Thyroid gland (tissue), 4 donors: ENCODE measurements at regions not wholly inside any gene's neighbourhood (a gene's known extent, or its start where the extent isn't known, plus 50 kb on each side); places are given as distances from the start of the nearest gene placed in this dataset.
A peak's percentile ranks its signal among the peaks of the same experiment; 100 is the strongest.

Experiments used
- DNase-seq, 2 donors: peaks; one replicate each; pipeline ENCODE4 v3.0.0-alpha.2; 2019
- H3K27ac ChIP-seq, 3 donors: fragments of 200-600 bp; sonication (generic); 1 replicate in 2 of 3; 2 replicates in 1 of 3; pipeline ENCODE4 v1.5.1; 2016 to 2019; ENCODE audit warnings: mild to moderate bottlenecking in 1 of 3, moderate library complexity in 1 of 3
- H3K27me3 ChIP-seq: fragments of 200-600 bp; sonication (generic); one replicate; pipeline ENCODE4 v1.5.1; 2019
- H3K36me3 ChIP-seq, 2 donors: fragments of 200-600 bp; sonication (generic); one replicate each; pipeline ENCODE4 v1.5.1; 2016 to 2019
- H3K4me1 ChIP-seq, 2 donors: fragments of 200-600 bp; sonication (generic); one replicate each; pipeline ENCODE4 v1.5.1; 2017 to 2019
- H3K4me3 ChIP-seq, 3 donors: fragments of 200-600 bp; sonication (generic); replicated peaks in 1 of 3; 1 replicate in 2 of 3; 2 replicates in 1 of 3; pipeline ENCODE4 v1.5.1; 2016; ENCODE audit warnings: mild to moderate bottlenecking in 1 of 3
- H3K9me3 ChIP-seq: fragments of 200-600 bp; sonication (generic); one replicate; pipeline ENCODE4 v1.5.1; 2017
- CTCF ChIP-seq, 6 experiments: fragments of 200-600 bp in 3 of 6; fragments of 450-650 bp in 3 of 6; sonication (generic) in 3 of 6; IDR thresholded peaks; one replicate each; pipeline ENCODE4 v1.5.1; 2016 to 2019; ENCODE audit warnings: antibody characterized with exemption in 6 of 6, mild to moderate bottlenecking in 2 of 6, inconsistent platforms in 1 of 6, moderate library complexity in 1 of 6
- POLR2A ChIP-seq, 2 donors: fragments of 450-650 bp; IDR thresholded peaks; one replicate each; pipeline ENCODE4 v1.6.1; 2017; ENCODE audit warnings: antibody characterized with exemption in 2 of 2, mild to moderate bottlenecking in 2 of 2, moderate library complexity in 1 of 2
- WGBS, 2 donors: methylation state at CpG; one replicate each; pipeline ENCODE4 v1.1.5; 2017; 5-methylcytosine and 5-hydroxymethylcytosine counted together
- intact Hi-C: fragments of 100-400 bp; cut with DNase I; formaldehyde crosslinking; loops from one replicate; pipeline ENCODE4 v1.15.1; 2023

GRCh38 chr15:38174691-38175090, 77.9 kb upstream of the SPRED1 start:
- H3K27me3 ChIP-seq = no peaks in the 10 kb centered on the region
- TF ChIP-seq POLR2A (IDR thresholded peaks at IDR 0.05) = no peak
- TF ChIP-seq CTCF (IDR thresholded peaks at IDR 0.05) = no peak
- no peak for DNase-seq
- intact Hi-C loops = no loop called here
- H3K4me1 ChIP-seq = peaks cover 0 to 11% of the 10 kb centered on the region in 2 donors
- no peaks in the 10 kb centered on the region for H3K36me3 ChIP-seq
- H3K4me3 ChIP-seq = no peak overlapping the region
- 97 to 98% methylated on average over 1 of the region's 1 CpG for WGBS, 2 donors
- H3K27ac ChIP-seq = no peak overlapping the region
- no peaks in the 10 kb centered on the region for H3K9me3 ChIP-seq

- Histone ChIP-seq H3K4me3 (no peak overlapping the region), H3K4me1 (peaks cover 0 to 11% of the 10 kb centered on the region in 2 donors), H3K36me3 (no peaks in the 10 kb centered on the region), H3K9me3 (no peaks in the 10 kb centered on the region), H3K27ac (peak overlapping the region in 1 of 3 donors; percentile 8), H3K27me3 (no peaks in the 10 kb centered on the region)
- intact Hi-C loops = no loop called here
- 61 to 78% methylated on average over 4 of the region's 4 CpGs for WGBS, 2 donors
- DNase-seq = peak; percentile 21 to 22
- TF ChIP-seq CTCF (IDR thresholded peaks at IDR 0.05) (no peak), POLR2A (IDR thresholded peaks at IDR 0.05) (no peak)
Measured at GRCh38 chr15:38176155-38176554, 76.5 kb upstream of the SPRED1 start.

GRCh38 chr15:38176691-38177090, 75.9 kb upstream of the SPRED1 start:
- peaks cover 0 to 11% of the 10 kb centered on the region in 2 donors for H3K4me1 ChIP-seq
- no peak for DNase-seq
- TF ChIP-seq CTCF (IDR thresholded peaks at IDR 0.05) (no peak), POLR2A (IDR thresholded peaks at IDR 0.05) (no peak)
- no peaks in the 10 kb centered on the region for H3K27me3 ChIP-seq
- intact Hi-C loops = no loop called here
- no peaks in the 10 kb centered on the region for H3K9me3 ChIP-seq
- no peak overlapping the region for H3K4me3 ChIP-seq
- peak overlapping the region in 1 of 3 donors; percentile 8 for H3K27ac ChIP-seq
- no peaks in the 10 kb centered on the region for H3K36me3 ChIP-seq

GRCh38 chr15:38182900-38183299, 69.7 kb upstream of the SPRED1 start:
- Histone ChIP-seq H3K4me3 (no peak overlapping the region), H3K4me1 (peaks cover 8 to 16% of the 10 kb centered on the region in 2 donors), H3K27me3 (no peaks in the 10 kb centered on the region), H3K9me3 (no peaks in the 10 kb centered on the region), H3K36me3 (no peaks in the 10 kb centered on the region), H3K27ac (no peak overlapping the region)
- DNase-seq = no peak
- 78 to 80% methylated on average over 3 of the region's 3 CpGs for WGBS, 2 donors
- intact Hi-C loops = no loop called here
- no peak for TF ChIP-seq POLR2A (IDR thresholded peaks at IDR 0.05)
- no peak for TF ChIP-seq CTCF (IDR thresholded peaks at IDR 0.05)

GRCh38 chr15:38186507-38186906, 66.1 kb upstream of the SPRED1 start:
- no peak for TF ChIP-seq CTCF (IDR thresholded peaks at IDR 0.05)
- no peak for TF ChIP-seq POLR2A (IDR thresholded peaks at IDR 0.05)
- H3K27ac ChIP-seq = peak overlapping the region in 2 of 3 donors; percentile 0 to 40
- H3K9me3 ChIP-seq = no peaks in the 10 kb centered on the region
- peak in 1 of 2 donors; percentile 3 for DNase-seq
- no peaks in the 10 kb centered on the region for H3K27me3 ChIP-seq
- H3K4me3 ChIP-seq = no peak overlapping the region
- peaks cover 13 to 26% of the 10 kb centered on the region in 2 donors for H3K4me1 ChIP-seq
- 86 to 91% methylated on average over 3 of the region's 3 CpGs for WGBS, 2 donors
- no peaks in the 10 kb centered on the region for H3K36me3 ChIP-seq
- intact Hi-C loops = no loop called here
